ENCODE measurements at regions not wholly inside any gene's neighbourhood (a gene's known extent, or its start where the extent isn't known, plus 50 kb on each side); places are given as distances from the start of the nearest gene placed in this dataset.

DNA sequence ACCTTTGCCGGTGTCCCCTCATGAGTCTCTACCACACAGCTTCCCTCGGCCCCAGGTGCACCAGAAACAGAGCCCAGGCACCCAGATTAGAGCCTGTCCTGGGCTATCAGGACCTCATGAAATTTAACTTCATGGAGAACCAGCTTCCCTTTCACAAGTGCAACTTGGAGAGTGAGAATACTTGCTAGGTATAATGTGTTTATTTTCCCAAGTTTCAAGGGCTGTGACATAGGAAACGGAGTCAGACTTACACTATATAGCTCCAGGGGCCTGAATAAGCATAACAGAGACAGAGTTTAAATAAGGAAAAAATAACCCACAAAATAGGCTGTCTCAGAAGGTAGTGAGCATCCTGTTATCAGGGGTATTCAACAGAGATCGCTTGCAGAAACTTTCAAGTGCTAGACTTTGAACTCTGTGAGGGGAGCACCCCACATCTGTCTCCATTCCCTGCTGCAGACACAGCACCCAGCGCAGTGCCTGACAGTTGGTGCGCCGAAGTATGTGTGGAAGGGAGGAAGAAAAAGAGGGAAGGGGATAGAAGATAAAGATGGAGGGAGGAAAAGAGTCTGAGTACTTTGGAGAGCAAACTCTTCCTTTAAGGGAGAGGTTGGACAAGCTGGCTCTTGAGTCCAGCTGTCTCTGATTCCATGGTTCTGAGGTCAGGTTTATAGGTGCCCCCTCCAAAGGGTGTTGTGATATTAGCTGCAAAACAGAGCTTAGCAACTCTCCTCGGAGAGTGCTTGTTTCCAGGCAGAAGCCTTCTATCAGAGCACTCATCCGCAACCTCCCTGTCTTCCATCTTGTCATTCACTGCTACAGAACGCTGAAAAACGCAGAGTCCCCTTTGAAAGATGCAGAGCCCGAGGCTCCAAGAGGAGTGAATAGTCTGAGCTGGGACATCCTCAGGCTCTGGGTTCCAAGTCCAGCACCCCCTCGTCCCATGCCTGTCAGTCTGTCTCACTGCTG is 84.8 kb downstream of the CPN2 start:
- no peak for DNase-seq (ENCODE audit: low read depth in 2 of 2)

DNA sequence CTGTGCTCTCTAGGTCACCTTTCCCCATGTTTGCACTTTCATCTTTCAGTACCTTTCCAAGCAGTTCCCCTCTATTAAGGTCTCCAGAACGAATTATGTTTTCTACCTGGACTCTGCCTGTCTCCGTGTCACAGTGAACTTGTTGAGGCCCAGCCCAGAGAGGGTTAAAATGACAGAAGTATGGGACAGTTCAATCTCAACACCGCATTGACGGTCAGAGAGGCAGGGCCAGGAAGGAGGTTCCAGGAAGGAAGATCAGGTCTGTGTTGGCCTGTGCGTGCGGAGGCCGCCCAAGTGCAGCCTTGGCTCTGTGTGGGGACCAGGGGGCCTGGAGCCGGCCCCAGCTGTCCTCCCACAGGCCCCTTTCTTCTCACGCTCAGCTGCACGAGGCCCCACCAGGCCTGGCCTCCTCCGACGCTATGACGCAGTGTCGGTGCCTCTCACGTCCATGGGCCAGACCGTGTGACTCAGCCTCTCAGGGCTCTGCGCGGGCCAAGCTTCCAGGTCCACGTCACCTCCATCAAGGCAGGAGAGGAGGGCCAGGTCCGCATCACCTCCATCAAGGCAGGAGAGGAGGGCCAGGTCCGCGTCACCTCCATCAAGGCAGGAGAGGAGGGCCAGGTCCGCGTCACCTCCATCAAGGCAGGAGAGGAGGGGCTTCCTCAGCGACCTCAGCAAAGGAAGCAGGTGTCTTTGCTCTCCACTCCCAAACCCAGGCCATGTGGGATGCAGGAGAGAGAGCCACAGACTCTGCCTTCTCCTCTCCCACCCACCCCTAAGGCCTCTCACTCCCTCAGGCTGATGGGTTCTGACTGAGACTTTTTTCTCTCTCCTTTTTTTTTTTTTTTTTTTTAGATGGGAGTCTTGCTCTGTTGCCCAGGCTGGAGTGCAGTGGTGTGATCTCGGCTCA is 83.1 kb downstream of the CPN2 start:
- DNase-seq (ENCODE audit: low read depth in 2 of 2), result no peak

DNA sequence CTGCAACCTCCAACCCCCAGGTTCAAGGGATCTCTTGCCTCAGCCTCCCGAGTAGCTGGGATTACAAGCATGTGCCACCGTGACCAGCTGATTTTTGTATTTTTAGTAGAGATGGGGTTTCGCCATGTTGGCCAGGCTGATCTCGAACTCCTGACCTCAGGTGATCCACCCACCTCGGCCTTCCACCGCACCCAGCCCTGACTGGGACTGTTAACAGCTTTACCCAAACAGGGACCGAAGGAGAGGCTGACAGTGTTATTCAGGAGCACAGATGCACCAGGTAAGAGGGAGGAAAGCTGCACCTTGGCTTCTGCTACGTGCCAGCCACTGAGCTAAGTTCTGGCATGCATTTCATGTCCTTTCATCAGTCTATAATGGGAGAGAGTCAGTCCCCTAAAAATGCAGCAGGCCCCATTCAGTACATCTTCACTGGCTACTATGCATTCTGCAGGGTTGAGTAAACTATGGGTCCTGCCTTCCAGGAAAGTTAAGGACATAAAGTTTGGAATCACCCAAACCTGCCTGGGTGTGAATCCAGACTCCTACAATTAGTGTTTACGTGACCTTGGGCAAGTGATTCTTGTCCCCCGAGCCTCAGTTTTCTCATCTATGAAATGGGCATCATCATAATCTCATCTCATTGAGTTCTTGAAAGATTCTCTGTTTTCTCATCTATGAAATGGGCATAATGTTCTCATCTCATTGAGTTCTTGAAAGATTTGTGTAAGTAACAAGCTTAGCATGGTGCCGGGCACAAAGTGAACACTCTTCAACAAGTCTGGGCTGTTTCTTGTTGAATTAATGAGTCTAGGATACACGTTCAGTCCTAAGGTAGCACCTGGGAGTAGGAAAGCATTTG is 82.2 kb downstream of the CPN2 start:
- no peak for DNase-seq (ENCODE audit: low read depth in 2 of 2)

DNA sequence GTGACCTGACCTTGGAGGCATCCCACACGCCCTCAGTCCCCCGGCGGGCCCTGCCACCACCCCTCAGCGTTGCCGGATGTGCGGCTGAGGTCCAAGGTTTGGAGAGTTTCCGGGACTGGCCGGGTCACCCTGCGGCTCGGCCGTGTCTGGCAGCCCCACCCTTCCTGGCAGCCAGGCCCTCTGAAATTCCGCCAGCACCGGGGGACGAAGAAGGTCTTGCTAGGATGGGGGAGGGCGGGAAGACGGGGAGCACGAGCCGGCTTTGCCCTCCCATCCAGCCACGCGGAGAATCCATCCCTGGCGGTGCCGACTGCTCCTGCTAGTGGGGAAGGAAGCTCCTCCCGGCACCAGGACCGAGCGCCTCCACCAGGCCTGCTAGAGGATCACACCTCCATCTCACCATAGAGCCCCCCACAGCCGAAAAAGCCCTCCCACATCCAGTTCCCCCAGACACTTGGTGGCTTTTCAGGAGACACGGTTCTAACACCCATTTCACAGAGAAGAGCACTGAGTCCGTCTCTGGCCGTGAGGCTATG is 81.5 kb downstream of the CPN2 start:
- no peak for DNase-seq (ENCODE audit: low read depth in 2 of 2)

DNA sequence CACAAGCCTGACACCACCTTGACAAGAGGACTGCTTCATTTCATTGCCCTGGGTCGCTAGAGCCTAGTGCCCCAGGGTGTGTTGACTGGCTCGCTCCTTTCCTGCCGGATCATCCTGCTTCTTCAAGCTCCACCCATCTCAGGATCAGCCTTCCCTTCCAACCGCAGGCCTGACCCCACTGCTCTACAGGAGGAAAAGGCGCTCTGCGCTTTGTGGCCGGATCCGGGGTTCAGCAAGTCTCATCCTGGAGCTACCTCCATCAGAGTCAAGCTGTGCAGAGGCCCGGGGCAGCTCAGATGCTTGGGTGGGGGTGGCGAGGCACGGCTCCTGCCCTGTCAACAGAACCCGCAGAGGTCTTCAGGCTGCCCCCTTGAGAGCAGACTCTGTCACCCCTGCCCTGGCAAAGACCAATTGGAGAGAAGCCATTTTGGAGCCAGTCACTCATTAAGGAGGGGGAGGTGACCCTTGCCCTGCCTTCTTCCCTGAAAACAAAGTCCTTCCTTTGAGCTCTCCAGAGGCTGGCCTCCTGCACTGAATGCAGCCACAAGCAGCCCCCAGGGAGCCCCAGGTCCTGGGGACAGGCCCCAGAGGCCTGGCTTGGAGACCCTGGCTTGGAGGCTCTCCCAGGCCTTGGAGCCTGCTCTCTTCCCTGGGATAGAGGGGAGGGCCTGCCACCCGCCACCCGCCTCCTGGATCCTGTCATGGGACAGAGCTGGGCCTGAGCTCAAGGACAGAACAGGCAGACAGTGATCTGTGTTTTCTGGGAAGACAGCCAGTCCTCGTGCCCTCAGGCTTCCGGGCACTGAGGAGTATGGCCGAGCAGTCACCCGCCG is 80.3 kb downstream of the CPN2 start:
- no peak for DNase-seq (ENCODE audit: low read depth in 2 of 2)

DNA sequence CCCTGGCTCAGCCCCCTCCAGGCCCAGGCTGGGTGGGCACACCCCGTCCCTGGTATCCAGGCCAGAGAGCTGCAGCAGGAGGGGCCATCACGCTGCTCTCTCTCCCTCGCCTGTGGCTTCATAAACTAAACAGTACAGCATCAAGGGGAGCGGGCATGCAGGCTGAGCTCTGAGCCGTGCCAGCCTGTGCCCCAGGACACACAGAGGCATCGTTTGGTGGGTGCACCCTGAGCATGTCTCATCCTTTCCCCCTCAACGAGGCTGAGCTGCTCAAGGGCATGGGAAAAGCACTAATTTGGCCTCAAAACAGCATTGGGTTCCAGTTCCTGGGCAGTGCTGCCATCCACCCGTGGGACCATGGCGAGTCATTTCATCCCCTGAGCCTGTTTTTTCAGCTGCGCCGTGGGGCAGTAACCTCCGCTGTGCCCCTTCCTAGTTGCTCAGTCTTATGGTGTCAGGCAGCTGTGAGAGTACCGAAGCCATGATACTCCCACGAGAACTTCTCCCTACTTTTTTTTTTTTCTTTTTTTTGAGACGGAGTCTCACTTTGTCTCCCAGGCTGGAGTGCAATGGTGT is 79.6 kb downstream of the CPN2 start:
- DNase-seq (ENCODE audit: low read depth in 2 of 2), result no peak

DNA sequence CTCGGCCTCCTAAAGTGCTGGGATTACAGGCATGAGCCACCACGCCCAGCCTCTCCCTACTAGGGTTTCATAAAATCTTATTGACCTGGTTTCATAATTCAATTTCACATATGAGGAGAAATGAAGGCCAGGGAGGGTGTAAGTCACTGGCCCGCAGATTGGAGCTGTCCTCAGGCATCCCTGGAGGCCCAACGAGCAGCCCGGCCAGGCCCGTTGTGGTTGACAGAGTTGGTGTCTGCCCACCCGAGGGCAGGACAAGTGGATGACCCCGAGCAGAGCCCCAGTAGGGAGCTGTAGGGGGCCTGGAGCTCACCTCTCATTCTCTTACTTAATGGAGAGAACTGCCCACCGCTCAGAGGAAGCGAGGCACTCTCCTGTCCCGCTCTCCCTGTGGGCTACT is 78.9 kb downstream of the CPN2 start:
- no peak for DNase-seq (ENCODE audit: low read depth in 2 of 2)

DNA sequence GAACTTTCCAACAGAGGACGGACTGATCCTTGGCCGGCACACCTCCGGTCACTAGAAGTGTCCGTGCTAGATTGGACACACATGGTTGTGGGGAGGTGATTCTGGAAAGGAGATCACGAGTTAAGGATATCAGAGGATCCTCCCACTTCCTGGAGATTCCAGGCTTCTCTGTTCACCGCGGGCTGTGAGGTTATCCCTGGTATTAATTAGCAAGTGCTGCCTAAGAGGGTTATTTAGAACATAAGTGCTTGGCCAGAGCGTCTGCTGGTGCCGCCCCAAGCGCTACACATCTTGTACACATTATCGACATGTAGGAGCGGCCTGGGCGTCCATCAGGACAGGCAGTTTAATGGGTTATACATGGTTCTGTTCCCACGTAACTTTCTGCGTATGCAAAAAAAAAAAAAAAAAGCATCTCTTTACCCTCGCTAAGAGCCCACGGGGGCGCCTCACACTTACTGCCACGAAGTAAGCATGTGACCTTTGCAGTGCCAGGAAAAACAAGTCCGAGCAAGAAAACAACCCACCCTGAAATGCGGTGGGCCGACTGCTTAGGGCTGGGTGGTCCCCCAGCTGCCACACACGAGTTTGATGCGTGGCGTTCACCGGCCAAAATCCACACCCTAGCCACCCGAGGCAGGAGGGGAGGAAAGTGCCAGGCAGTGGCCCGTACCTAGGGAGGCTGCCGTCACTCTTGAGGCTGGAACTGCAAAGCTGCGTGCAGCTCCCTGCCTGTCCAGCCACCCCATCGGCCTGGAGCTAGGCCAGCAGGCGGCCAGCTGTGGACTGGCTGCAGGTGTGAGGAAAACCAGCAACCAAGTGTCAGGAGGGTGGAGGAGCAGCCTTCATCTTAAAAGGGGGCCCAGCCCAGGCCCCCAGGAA is 78.0 kb downstream of the CPN2 start:
- DNase-seq (ENCODE audit: low read depth in 2 of 2), result no peak

DNA sequence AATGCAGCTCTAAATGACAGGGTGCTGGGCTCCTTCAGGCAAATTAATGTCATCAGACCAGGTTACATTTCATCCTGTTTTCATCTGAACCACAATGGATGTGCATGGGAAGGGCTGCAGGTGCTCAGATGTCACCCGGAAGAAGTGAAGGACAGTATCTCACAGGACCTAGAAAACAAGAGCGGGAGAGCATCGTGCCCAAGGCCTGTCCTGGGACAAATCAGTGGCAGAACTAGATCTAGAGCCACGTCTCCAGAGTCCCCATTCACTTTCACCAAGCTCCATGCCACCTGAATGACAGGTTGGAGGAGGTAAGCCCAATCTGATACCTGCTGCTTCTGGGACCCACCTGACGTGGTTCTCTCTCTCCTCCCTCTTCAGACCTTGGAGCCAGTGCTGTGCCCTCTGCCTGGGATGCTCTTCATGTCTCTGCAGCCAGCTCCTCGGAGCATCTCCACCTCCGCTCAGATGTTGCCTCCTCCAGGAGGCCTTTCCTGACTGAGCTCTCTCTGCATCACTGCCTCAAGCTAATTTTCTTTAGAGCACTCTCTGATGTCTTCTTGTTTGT is 77.3 kb downstream of the CPN2 start:
- no peak for DNase-seq (ENCODE audit: low read depth in 2 of 2)

DNA sequence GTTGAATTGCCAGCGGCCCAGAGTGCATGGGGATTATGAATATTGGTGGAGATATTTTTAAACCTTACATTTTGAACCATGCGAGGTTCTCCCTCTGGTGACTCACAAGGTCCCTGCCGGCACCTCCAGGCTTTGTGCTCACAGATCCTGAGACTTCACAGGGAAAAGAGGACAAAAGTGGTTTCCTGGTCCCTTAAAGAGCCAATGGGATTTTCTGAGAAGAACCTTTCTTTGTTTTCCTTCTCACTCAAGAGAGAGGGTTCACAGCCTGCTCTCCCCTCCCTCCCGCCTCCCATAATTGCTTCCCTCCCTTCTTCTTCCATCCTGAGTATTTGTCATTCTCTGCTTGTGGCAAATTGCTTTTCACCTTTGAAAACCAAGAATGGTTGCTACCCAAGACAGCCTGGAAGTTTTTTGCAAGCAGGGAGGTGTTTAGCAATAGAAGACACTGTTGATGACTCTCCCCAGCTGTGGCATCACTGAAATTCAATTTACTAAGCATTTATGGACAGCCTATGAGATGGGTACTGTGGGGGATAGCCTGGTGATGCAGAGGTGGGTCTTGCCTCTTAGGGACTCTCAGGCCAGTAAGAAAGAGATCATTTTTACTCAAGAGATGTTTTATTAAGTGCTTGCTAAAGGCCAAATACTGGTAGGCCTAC is 76.6 kb downstream of the CPN2 start:
- no peak for DNase-seq (ENCODE audit: low read depth in 2 of 2)

DNA sequence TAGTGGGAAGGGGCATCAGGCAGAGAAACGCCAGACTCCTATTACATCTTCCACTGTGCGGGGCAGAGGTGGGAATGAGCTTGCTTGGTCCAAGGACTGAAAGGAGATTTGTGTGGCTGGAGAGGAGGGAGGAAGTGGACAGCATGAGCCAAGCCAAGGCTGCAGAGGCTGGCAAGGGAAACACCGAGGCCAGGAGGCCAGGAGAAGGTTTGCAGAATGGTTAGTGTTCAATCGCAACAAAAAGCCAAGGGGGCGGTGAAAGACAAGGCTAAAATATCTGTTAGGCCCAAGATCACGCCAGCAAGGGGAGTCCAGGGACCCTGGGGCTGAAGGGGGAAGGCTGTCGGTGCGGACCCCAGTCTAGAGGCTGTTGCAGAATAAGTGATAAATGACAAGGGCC is 75.8 kb downstream of the CPN2 start:
- DNase-seq (ENCODE audit: low read depth in 2 of 2), result no peak

DNA sequence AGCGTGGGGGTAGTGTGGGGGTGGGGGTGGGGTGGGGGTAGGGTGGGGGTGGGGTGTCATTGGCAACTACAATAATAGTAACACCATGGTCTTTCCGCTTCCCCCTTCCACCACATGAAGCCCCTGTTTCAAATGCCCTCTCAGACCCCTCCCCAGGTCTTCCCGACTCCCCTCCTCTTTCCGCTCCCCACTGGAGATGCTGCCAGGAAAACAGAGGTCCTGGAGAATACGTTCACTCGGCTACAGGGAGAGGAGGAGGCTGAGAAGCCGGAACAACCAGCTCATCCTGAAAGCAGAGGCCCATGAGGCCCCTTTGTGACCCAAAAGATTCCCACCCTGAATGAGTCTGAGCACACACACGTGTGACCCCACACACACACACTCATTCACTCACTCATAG is 75.4 kb downstream of the CPN2 start:
- DNase-seq (ENCODE audit: low read depth in 2 of 2), result no peak

DNA sequence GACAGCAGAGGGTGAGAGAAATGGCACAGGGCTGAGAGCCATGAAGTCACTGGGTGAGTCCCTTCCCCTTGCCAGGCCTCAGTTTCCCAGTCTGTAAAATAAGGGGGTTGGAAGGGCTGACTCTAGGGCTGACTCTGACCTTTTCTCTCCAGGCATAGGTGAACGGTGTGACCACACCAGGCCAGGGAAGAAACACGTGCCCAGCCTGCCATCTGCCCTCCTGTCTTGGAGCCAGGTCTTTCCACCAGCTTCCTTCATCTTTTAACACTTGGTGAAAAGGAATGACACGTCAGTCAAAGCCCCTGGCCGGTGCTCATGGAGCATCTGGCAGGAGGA is 74.4 kb downstream of the CPN2 start:
- DNase-seq (ENCODE audit: low read depth in 2 of 2), result no peak

DNA sequence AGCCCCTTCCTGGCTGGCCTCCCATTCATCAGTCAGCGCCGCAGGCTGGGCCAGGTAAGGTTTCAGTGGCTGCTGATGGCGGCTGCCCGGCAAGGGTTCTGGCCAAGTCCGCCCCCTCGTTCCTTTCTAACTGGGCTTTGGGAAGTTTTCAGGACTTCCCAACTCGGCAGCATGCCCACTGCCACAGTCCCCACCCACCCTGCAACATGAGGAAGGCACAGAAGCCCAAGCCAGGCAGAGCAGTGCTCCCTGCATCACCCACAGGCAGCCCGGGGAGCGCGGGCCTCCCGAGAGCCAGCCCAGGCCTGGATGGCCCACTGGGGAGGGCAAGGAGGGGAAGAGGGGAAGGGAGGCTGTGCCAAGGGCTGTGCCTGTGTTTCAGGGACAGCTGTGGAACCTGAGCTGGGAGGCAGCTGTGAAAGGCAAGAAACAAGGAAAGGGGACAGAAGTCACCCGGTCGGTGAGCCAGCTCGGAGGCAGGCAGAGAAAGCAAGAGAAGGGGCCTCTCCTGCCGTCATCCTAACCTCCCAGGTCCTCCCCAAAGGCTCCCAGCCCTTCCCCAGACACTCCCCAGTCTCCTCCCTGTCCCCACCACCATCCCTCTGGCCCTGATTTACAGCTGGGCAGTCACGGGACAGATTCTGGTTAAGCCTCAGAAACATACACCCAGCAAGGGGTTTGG is 73.9 kb downstream of the CPN2 start:
- no peak for DNase-seq (ENCODE audit: low read depth in 2 of 2)

DNA sequence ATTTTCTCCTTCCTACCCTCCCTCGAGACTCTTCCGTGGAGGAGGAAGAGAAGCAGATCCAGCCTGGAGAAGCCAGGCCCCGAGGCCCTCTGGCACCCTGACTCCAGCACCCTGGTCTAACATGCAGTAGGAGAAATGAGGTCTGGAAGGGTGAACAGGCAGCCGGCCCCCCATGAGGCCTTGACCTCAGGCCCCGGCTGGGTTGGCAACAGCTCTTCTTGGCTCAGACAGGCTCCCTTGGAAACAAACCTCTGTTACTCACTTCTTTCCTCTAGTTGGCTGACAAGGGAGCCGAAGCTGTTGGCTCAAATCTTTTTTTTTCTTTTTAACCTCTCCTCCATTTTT is 73.4 kb downstream of the CPN2 start:
- no peak for DNase-seq (ENCODE audit: low read depth in 2 of 2)

DNA sequence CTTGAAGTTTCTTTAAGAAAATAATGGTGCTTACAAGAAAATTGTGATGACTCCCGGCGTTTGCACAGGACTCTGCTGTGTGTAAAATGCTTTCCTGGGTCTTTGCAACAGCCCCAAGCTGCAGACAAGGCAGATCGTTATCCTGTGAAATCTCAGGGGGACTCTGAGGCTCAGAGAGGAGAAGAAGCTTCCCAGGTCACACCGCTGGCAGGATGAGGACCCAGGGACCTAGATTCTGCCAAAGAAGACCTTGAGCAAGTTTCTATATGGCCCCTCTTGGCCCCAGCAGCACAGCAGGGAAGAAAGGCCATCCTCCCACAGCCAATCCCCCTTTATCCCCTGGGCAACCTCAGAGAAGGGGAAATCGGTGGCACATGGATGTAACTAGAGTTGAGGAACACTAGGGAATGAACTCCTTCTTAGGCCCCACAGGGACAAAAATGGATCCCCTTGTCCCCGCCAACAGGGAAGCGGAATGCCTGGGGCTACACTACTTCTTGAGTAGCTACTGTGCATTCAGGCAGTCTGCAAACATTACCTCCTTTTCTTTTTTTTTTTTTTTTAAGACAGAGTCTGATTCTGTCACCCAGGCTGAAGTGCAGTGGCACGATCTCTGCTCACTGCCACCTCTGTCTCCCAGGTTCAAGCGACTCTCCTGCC is 72.8 kb downstream of the CPN2 start:
- DNase-seq (ENCODE audit: low read depth in 2 of 2), result no peak

DNA sequence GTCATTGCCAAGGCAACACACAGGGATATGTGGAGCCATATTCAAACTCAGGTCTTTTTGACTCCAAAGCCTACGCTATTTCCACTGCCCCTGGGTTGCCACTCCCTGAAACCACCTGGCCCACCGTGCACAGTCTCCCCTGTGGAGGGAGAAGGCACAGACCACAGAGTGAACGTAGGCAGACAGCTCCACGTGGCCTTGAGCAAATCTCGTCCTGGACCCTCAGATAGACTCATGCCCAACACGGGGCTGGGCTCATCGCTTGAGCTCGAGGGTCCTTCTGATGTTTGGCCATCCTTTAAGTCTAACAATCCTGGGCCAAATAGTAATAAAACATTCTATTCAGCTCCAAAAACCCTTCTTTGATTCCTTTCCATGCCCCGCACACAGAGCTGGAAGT is 72.0 kb downstream of the CPN2 start:
- DNase-seq (ENCODE audit: low read depth in 2 of 2), result no peak

Measured in stimulated activated CD4-positive, alpha-beta T cell treated with anti-CD3 and anti-CD28 coated beads, Interleukin-12 subunit alpha, Interleukin-12 subunit beta, amount 100 ng/mL, for 24 hours (primary cell).